Omental fat pad (tissue), 3 donors: ENCODE measurements at regions not wholly inside any gene's neighbourhood (a gene's known extent, or its start where the extent isn't known, plus 50 kb on each side); places are given as distances from the start of the nearest gene placed in this dataset.

Experiments
- ATAC-seq: fragments of 150-250 bp; one replicate; pipeline ENCODE4 v1.9.1; 2016; ENCODE audit warnings: mild to moderate bottlenecking, moderate library complexity; ENCODE audit not compliant: low FRiP score
- DNase-seq: peaks from one replicate; pipeline ENCODE4 v3.0.0-alpha.2; 2019; ENCODE audit warnings: low spot score
- CTCF ChIP-seq, 3 donors: fragments of 450-650 bp; IDR thresholded peaks; one replicate each; pipeline ENCODE4 v1.5.1; 2016 to 2017; ENCODE audit warnings: antibody characterized with exemption in 3 of 3, mild to moderate bottlenecking in 3 of 3, moderate library complexity in 2 of 3

- no peak for TF ChIP-seq CTCF (IDR thresholded peaks at IDR 0.05)
- ATAC-seq (no peak), DNase-seq (no peak)
Measured at GRCh38 chr2:62439425-62439824, 66.6 kb downstream of the TMEM17 start.

- DNase-seq (no peak), ATAC-seq (no peak)
- no peak for TF ChIP-seq CTCF (IDR thresholded peaks at IDR 0.05)
Measured at GRCh38 chr2:62437785-62438184, 68.2 kb downstream of the TMEM17 start.

GRCh38 chr2:62435720-62436119, 70.3 kb downstream of the TMEM17 start:
- TF ChIP-seq CTCF (IDR thresholded peaks at IDR 0.05) = no peak
- DNase-seq (no peak), ATAC-seq (no peak)

- no peak for DNase-seq
- ATAC-seq = no peak
- no peak for TF ChIP-seq CTCF (IDR thresholded peaks at IDR 0.05)
Measured at GRCh38 chr2:62432407-62432806, 73.6 kb downstream of the TMEM17 start.

GRCh38 chr2:62431512-62431911, 74.5 kb downstream of the TMEM17 start:
- TF ChIP-seq CTCF (IDR thresholded peaks at IDR 0.05) = no peak
- DNase-seq = no peak
- no peak for ATAC-seq

- DNase-seq (no peak), ATAC-seq (no peak)
- TF ChIP-seq CTCF (IDR thresholded peaks at IDR 0.05) = no peak
Measured at GRCh38 chr2:62430146-62430545, 75.8 kb downstream of the TMEM17 start.

GRCh38 chr2:62427146-62427545, 78.8 kb downstream of the TMEM17 start:
- no peak for TF ChIP-seq CTCF (IDR thresholded peaks at IDR 0.05)
- ATAC-seq (no peak), DNase-seq (no peak)
